HL-60 (cell line): ENCODE measurements at regions not wholly inside any gene's neighbourhood (a gene's known extent, or its start where the extent isn't known, plus 50 kb on each side); places are given as distances from the start of the nearest gene placed in this dataset.

Source experiments
- GABPA ChIP-seq: IDR thresholded peaks from 2 replicates; pipeline ENCODE4 v1.6.1; 2012; ENCODE audit warnings: low read depth
- POLR2AphosphoS5 ChIP-seq: IDR thresholded peaks from 2 replicates; pipeline ENCODE4 v1.6.1; 2012; ENCODE audit warnings: low read depth
- TF ChIP-seq, protein P1 (sequence below): IDR thresholded peaks from one replicate; pipeline ENCODE4 v1.5.1; 2011; ENCODE audit warnings: low read length, control low read depth, inconsistent platforms; ENCODE audit not compliant: insufficient read depth
- TF ChIP-seq, protein P2 (sequence below): IDR thresholded peaks from 2 replicates; pipeline ENCODE4 v1.6.1; 2012; ENCODE audit warnings: low read depth; ENCODE audit not compliant: insufficient replicate concordance

DNA sequence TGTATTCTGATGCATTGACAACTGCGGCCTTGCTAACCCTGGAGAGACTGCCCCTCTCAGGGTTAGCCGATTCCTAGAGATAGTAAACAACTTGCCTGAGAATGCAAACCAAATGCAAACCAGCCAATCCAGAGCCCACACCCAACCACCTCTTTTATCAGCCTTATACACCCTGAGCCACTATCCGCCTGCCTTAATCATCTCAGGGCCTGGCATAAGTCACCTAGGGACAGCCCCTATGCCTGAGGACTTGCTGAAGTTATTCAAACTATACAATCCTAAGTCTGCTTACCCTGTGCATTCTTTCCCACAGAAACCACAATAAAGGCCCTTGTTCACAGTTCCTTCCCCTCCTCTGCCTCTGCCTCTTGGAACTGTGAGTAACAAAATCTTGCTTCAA is 177.2 kb downstream of the KCNA5 start:
- TF ChIP-seq POLR2AphosphoS5 (no peak), GABPA (no peak)
- TF ChIP-seq, protein P1, sequence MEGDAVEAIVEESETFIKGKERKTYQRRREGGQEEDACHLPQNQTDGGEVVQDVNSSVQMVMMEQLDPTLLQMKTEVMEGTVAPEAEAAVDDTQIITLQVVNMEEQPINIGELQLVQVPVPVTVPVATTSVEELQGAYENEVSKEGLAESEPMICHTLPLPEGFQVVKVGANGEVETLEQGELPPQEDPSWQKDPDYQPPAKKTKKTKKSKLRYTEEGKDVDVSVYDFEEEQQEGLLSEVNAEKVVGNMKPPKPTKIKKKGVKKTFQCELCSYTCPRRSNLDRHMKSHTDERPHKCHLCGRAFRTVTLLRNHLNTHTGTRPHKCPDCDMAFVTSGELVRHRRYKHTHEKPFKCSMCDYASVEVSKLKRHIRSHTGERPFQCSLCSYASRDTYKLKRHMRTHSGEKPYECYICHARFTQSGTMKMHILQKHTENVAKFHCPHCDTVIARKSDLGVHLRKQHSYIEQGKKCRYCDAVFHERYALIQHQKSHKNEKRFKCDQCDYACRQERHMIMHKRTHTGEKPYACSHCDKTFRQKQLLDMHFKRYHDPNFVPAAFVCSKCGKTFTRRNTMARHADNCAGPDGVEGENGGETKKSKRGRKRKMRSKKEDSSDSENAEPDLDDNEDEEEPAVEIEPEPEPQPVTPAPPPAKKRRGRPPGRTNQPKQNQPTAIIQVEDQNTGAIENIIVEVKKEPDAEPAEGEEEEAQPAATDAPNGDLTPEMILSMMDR, result no peak
- TF ChIP-seq, protein P2, sequence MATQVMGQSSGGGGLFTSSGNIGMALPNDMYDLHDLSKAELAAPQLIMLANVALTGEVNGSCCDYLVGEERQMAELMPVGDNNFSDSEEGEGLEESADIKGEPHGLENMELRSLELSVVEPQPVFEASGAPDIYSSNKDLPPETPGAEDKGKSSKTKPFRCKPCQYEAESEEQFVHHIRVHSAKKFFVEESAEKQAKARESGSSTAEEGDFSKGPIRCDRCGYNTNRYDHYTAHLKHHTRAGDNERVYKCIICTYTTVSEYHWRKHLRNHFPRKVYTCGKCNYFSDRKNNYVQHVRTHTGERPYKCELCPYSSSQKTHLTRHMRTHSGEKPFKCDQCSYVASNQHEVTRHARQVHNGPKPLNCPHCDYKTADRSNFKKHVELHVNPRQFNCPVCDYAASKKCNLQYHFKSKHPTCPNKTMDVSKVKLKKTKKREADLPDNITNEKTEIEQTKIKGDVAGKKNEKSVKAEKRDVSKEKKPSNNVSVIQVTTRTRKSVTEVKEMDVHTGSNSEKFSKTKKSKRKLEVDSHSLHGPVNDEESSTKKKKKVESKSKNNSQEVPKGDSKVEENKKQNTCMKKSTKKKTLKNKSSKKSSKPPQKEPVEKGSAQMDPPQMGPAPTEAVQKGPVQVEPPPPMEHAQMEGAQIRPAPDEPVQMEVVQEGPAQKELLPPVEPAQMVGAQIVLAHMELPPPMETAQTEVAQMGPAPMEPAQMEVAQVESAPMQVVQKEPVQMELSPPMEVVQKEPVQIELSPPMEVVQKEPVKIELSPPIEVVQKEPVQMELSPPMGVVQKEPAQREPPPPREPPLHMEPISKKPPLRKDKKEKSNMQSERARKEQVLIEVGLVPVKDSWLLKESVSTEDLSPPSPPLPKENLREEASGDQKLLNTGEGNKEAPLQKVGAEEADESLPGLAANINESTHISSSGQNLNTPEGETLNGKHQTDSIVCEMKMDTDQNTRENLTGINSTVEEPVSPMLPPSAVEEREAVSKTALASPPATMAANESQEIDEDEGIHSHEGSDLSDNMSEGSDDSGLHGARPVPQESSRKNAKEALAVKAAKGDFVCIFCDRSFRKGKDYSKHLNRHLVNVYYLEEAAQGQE, result no peak
